GM12878 (cell line): ENCODE measurements at regions not wholly inside any gene's neighbourhood (a gene's known extent, or its start where the extent isn't known, plus 50 kb on each side); places are given as distances from the start of the nearest gene placed in this dataset.

Source experiments
- ATAC-seq: fragments of 200-7000 bp; cut with Tn5 transposase; 3 replicates; pipeline ENCODE4 v1.9.1; 2020; ENCODE audit warnings: mild to moderate bottlenecking, moderate library complexity
- BruUV-seq: library from RNA; stranded (reverse); fragments of 400-500 nt; replicated peaks from 2 replicates; lab custom pipeline; 2021; lab: Mats Ljungman, UMichigan
- CTCF ChIA-PET: fragments of 300-600 bp; sonication (Branson Sonifier 250); formaldehyde crosslinking; extraction: SDS; loops from one replicate; lab custom pipeline; 2021; ENCODE audit warnings: inconsistent platforms; lab: Yijun Ruan, JAX
- POLR2A ChIA-PET: fragments of 350-600 bp; formaldehyde crosslinking; extraction: SDS; loops from one replicate; lab custom pipeline; 2021; ENCODE audit warnings: inconsistent platforms; lab: Charles Lee
- RAD21 ChIA-PET: fragments of 300-600 bp; sonication (Branson Sonifier 250); formaldehyde crosslinking; loops from one replicate; lab custom pipeline; 2023; ENCODE audit warnings: antibody characterized with exemption; ENCODE audit not compliant: unreplicated experiment; lab: Charles Lee
- SMC1A ChIA-PET: fragments of 300-600 bp; sonication (Branson Sonifier 250); formaldehyde crosslinking; loops from one replicate; lab custom pipeline; 2023; ENCODE audit not compliant: unreplicated experiment, uncharacterized antibody; lab: Charles Lee
- DNase-seq: peaks from one replicate; pipeline ENCODE4 v3.0.0-alpha.2; 2011; ENCODE audit warnings: low read depth, low spot score
- FAIRE-seq: peaks from 3 replicates; lab custom pipeline; 2011; peaks lifted over from hg19 to GRCh38; lab: Jason Lieb, UNC
- H2AFZ ChIP-seq: 2 replicates; pipeline ENCODE4 v1.6.0; 2011; ENCODE audit warnings: low read depth, low read length, control low read depth; ENCODE audit not compliant: control insufficient read depth
- H3K27ac ChIP-seq: 2 replicates; pipeline ENCODE4 v1.5.1; 2011; ENCODE audit warnings: control low read depth; ENCODE audit not compliant: control insufficient read depth, insufficient read depth
- H3K27me3 ChIP-seq, 2 experiments: replicated peaks in 1 of 2; 2 replicates each; pipeline versions ENCODE4 v1.6.0 to v1.6.1; 2011; ENCODE audit warnings: low read length in 1 of 2; ENCODE audit not compliant: control insufficient read depth in 2 of 2, insufficient read depth in 2 of 2
- H3K36me3 ChIP-seq, 2 experiments: 2 replicates each; pipeline ENCODE4 v1.5.1; 2011; ENCODE audit warnings: low read length in 1 of 2; ENCODE audit not compliant: control insufficient read depth in 2 of 2, insufficient read depth in 2 of 2
- H3K4me1 ChIP-seq: 2 replicates; pipeline ENCODE4 v1.6.1; 2011; ENCODE audit warnings: mild to moderate bottlenecking, low read length, moderate library complexity, mixed read lengths; ENCODE audit not compliant: control insufficient read depth, insufficient read depth
- H3K4me2 ChIP-seq: 2 replicates; pipeline ENCODE4 v1.6.0; 2011; ENCODE audit warnings: control low read depth; ENCODE audit not compliant: control insufficient read depth, insufficient read depth
- H3K4me3 ChIP-seq: fragments of 200-600 bp; sonication (generic); 2 replicates; pipeline ENCODE4 v1.5.1; 2016
- H3K79me2 ChIP-seq: 2 replicates; pipeline ENCODE4 v1.6.0; 2011; ENCODE audit warnings: low read length; ENCODE audit not compliant: control insufficient read depth, insufficient read depth
- H3K9ac ChIP-seq: 2 replicates; pipeline ENCODE4 v1.8.0; 2011; ENCODE audit warnings: low read length, control low read depth, mixed read lengths; ENCODE audit not compliant: control insufficient read depth, insufficient read depth
- H3K9me3 ChIP-seq: replicated peaks from 3 replicates; pipeline ENCODE4 v1.5.1; 2011; ENCODE audit warnings: mild to moderate bottlenecking, low read length; ENCODE audit not compliant: control insufficient read depth, insufficient read depth
- H4K20me1 ChIP-seq: 2 replicates; pipeline ENCODE4 v1.6.0; 2011; ENCODE audit not compliant: control insufficient read depth, insufficient read depth
- SPI1 ChIP-seq: IDR thresholded peaks from 2 replicates; pipeline ENCODE4 v1.6.1; 2011; ENCODE audit warnings: low read depth, mild to moderate bottlenecking, low read length, moderate library complexity, borderline replicate concordance; ENCODE audit not compliant: insufficient read depth
- SRF ChIP-seq, 2 experiments: IDR thresholded peaks; 2 replicates each; pipeline ENCODE4 v1.6.1; 2011; ENCODE audit warnings: low read depth in 2 of 2, low read length in 2 of 2, mild to moderate bottlenecking in 1 of 2, moderate library complexity in 1 of 2
- TBL1XR1 ChIP-seq: IDR thresholded peaks from 2 replicates; pipeline ENCODE4 v1.6.1; 2012; ENCODE audit warnings: low read depth, low read length, improper control_type of control experiment
- ZNF217 ChIP-seq: fragments of 450-650 bp; IDR thresholded peaks from 2 replicates; pipeline ENCODE4 v1.6.1; 2017; ENCODE audit warnings: antibody characterized with exemption, mild to moderate bottlenecking
- WGBS: methylation state at CpG from one replicate; pipeline ENCODE4 v1.1.6; 2016; ENCODE audit warnings: low lambda C conversion rate; ENCODE audit not compliant: insufficient replicate concordance, insufficient coverage; ENCODE audit errors: missing lambda C conversion rate; 5-methylcytosine and 5-hydroxymethylcytosine counted together
- in situ Hi-C: fragments of 300-500 bp; cut with MboI; formaldehyde crosslinking; loops from 9 replicates; pipeline ENCODE4 v1.14.3; 2018; ENCODE audit warnings: mixed read lengths
- intact Hi-C: fragments of 100-400 bp; cut with micrococcal nuclease; formaldehyde crosslinking; loops from one replicate; pipeline ENCODE4 v1.14.2; 2022; ENCODE audit not compliant: unreplicated experiment
- TF ChIP-seq, protein P1 (sequence below): IDR thresholded peaks from 2 replicates; pipeline ENCODE4 v1.6.1; 2012; ENCODE audit warnings: improper control_type of control experiment, low read depth, low read length; ENCODE audit not compliant: insufficient replicate concordance

DNA sequence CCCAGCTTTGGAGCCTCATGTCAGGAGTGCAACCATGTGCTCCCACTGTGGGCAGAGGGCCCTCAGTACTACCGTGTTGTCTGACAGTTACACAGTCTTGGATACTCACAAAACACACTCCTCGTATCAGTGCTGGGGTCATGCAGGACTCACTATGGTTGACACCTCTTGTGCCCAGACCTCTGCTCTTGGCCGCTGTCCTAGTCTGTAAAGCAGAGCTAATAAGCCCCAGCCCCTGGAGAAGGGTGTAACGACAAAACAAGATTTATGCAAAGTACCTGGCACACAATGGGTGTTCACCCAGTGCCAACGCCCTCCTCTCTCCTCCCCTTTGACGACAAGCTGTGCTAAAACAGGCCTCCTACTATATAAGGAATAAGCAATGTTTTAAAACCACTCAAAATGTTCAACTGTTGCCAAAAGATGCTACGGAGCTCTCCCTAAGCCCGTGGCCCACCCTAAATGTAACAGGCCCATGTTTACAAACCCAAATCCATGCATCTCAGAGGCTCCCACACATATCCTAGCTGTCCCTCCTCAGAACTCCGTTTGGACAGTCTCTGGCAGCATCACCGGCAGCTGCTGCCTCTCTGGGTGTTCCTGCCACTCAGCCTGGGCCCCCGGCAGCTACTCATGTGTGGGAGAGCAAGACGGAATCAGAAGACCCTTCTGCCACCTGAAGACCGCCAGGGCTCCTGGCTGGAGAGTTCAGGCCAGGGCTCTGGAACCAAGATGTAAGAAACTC, 65.8 kb downstream of the MRPL46 start:
- FAIRE-seq: no peak
- BruUV-seq: no TSS peak
- ChIA-PET SMC1A (no interaction called here), RAD21 (interaction anchor here (0.8 kb wide), 1 partner anchor 47 kb away, joined by 3 read pairs; no protein-coding TSS in a partner anchor), POLR2A (no interaction called here), CTCF (interaction anchor here (1.3 kb wide), 1 partner anchor 12 kb away, joined by 4 read pairs; no protein-coding TSS in a partner anchor)
- H3K9ac ChIP-seq: no peak overlapping the region
- intact Hi-C loops (no loop called here), in situ Hi-C loops (no loop called here)
- no peaks in the 10 kb centered on the region for H3K79me2 ChIP-seq
- H3K27ac ChIP-seq: no peak overlapping the region
- H3K9me3 ChIP-seq: no peaks in the 10 kb centered on the region
- no peaks in the 10 kb centered on the region for H4K20me1 ChIP-seq
- no peak for DNase-seq
- H2AFZ ChIP-seq: no peak overlapping the region
- no peak overlapping the region for H3K4me2 ChIP-seq
- ATAC-seq: no peak
- H3K4me1 ChIP-seq: no peaks in the 10 kb centered on the region
- H3K27me3 ChIP-seq: peaks cover 2 to 3% of the 10 kb centered on the region in 2 experiments; a peak in 1 of 4 replicates
- no peaks in the 10 kb centered on the region for H3K36me3 ChIP-seq
- no peak overlapping the region for H3K4me3 ChIP-seq
- WGBS: 6% methylated on average over 13 of the region's 13 CpGs
- TF ChIP-seq ZNF217: no peak
- no peak for TF ChIP-seq TBL1XR1
- TF ChIP-seq, protein P1, sequence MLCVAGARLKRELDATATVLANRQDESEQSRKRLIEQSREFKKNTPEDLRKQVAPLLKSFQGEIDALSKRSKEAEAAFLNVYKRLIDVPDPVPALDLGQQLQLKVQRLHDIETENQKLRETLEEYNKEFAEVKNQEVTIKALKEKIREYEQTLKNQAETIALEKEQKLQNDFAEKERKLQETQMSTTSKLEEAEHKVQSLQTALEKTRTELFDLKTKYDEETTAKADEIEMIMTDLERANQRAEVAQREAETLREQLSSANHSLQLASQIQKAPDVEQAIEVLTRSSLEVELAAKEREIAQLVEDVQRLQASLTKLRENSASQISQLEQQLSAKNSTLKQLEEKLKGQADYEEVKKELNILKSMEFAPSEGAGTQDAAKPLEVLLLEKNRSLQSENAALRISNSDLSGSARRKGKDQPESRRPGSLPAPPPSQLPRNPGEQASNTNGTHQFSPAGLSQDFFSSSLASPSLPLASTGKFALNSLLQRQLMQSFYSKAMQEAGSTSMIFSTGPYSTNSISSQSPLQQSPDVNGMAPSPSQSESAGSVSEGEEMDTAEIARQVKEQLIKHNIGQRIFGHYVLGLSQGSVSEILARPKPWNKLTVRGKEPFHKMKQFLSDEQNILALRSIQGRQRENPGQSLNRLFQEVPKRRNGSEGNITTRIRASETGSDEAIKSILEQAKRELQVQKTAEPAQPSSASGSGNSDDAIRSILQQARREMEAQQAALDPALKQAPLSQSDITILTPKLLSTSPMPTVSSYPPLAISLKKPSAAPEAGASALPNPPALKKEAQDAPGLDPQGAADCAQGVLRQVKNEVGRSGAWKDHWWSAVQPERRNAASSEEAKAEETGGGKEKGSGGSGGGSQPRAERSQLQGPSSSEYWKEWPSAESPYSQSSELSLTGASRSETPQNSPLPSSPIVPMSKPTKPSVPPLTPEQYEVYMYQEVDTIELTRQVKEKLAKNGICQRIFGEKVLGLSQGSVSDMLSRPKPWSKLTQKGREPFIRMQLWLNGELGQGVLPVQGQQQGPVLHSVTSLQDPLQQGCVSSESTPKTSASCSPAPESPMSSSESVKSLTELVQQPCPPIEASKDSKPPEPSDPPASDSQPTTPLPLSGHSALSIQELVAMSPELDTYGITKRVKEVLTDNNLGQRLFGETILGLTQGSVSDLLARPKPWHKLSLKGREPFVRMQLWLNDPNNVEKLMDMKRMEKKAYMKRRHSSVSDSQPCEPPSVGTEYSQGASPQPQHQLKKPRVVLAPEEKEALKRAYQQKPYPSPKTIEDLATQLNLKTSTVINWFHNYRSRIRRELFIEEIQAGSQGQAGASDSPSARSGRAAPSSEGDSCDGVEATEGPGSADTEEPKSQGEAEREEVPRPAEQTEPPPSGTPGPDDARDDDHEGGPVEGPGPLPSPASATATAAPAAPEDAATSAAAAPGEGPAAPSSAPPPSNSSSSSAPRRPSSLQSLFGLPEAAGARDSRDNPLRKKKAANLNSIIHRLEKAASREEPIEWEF: no peak
- TF ChIP-seq SPI1: no peak
- TF ChIP-seq SRF (IDR thresholded peaks at IDR 0.05; ENCODE audit: low read depth in 2 of 2, low read length in 2 of 2): no peak
